HCT116 (cell line): ENCODE measurements at regions not wholly inside any gene's neighbourhood (a gene's known extent, or its start where the extent isn't known, plus 50 kb on each side); places are given as distances from the start of the nearest gene placed in this dataset.

Experiments
- ATAC-seq: fragments of 200-7000 bp; cut with Tn5 transposase; 2 replicates; pipeline ENCODE4 v1.9.1; 2020; ENCODE audit warnings: mild to moderate bottlenecking, moderate library complexity
- BruUV-seq: library from RNA; stranded (reverse); fragments of 400-500 nt; replicated peaks from 2 replicates; lab custom pipeline; 2021; lab: Mats Ljungman, UMichigan
- CTCF ChIA-PET: fragments of 300-600 bp; sonication (Branson Sonifier 250); formaldehyde crosslinking; loops from one replicate; lab custom pipeline; 2021; ENCODE audit warnings: antibody characterized with exemption; lab: Charles Lee
- POLR2A ChIA-PET: fragments of 300-600, 350-600 bp; sonication (Branson Sonifier 250); formaldehyde crosslinking; loops from one replicate; lab custom pipeline; 2021; ENCODE audit warnings: antibody characterized with exemption; lab: Charles Lee
- RAD21 ChIA-PET, 2 experiments: fragments of 300-600 bp; sonication (Branson Sonifier 250); formaldehyde crosslinking; loops; one replicate each; lab custom pipeline; 2023; ENCODE audit warnings: low total read pairs in 2 of 2; ENCODE audit not compliant: uncharacterized antibody in 2 of 2, unreplicated experiment in 2 of 2, low non-redundant PET in 1 of 2; lab: Charles Lee
- DNase-seq: peaks from one replicate; pipeline ENCODE4 v3.0.0-alpha.2; 2010; ENCODE audit warnings: low read depth, low spot score
- H2AFZ ChIP-seq: fragments of 200-600 bp; shearing (Covaris generic), sonication (generic); 2 replicates; pipeline ENCODE4 v1.6.1; 2017; ENCODE audit warnings: low read depth, mixed run types, mixed read lengths, antibody characterized with exemption, low read length; ENCODE audit not compliant: poor library complexity, severe bottlenecking
- H3K27ac ChIP-seq: 2 replicates; pipeline ENCODE4 v1.5.1; 2012; ENCODE audit warnings: low read depth, low read length
- H3K27me3 ChIP-seq: fragments of 200-600 bp; sonication (generic); 2 replicates; pipeline ENCODE4 v1.6.1; 2016; ENCODE audit warnings: mixed run types, low read length, mixed read lengths; ENCODE audit not compliant: insufficient read depth
- H3K36me3 ChIP-seq, 2 experiments: fragments of 200-500 bp in 1 of 2; fragments of 200-600 bp in 1 of 2; sonication (Bioruptor generic) in 1 of 2; sonication (generic) in 1 of 2; 2 replicates each; pipeline versions ENCODE4 v1.5.1 to v1.6.1; 2014 to 2016; ENCODE audit warnings: low read length in 2 of 2, inconsistent platforms in 1 of 2, mixed read lengths in 1 of 2, mixed run types in 1 of 2; ENCODE audit not compliant: insufficient read depth in 2 of 2, control insufficient read depth in 1 of 2
- H3K4me1 ChIP-seq, 2 experiments: fragments of 200-600 bp in 1 of 2; sonication (generic) in 1 of 2; 2 replicates each; pipeline versions ENCODE4 v1.5.1 to v1.6.1; 2012 to 2017; ENCODE audit warnings: low read length in 2 of 2, inconsistent platforms in 1 of 2, mild to moderate bottlenecking in 1 of 2, mixed read lengths in 1 of 2, mixed run types in 1 of 2, moderate library complexity in 1 of 2; ENCODE audit not compliant: insufficient read depth in 2 of 2, control insufficient read depth in 1 of 2
- H3K4me2 ChIP-seq: fragments of 200-600 bp; sonication (generic); 2 replicates; pipeline ENCODE4 v1.6.1; 2017; ENCODE audit warnings: mixed run types, low read length, mixed read lengths
- H3K4me3 ChIP-seq, 2 experiments: fragments of 200-600 bp in 1 of 2; sonication (generic) in 1 of 2; replicated peaks in 1 of 2; 2 replicates each; pipeline ENCODE4 v1.5.1; 2011 to 2016; ENCODE audit warnings: low read length in 2 of 2, control low read depth in 1 of 2, low read depth in 1 of 2, mild to moderate bottlenecking in 1 of 2, mixed read lengths in 1 of 2, mixed run types in 1 of 2
- H3K79me2 ChIP-seq: fragments of 200-600 bp; sonication (generic); 2 replicates; pipeline ENCODE4 v1.6.1; 2017; ENCODE audit warnings: mild to moderate bottlenecking, mixed run types, low read length, moderate library complexity, mixed read lengths; ENCODE audit not compliant: insufficient read depth
- H3K9ac ChIP-seq: fragments of 200-600 bp; sonication (generic); 2 replicates; pipeline ENCODE4 v1.6.1; 2016; ENCODE audit warnings: low read length, mixed read lengths
- H3K9me2 ChIP-seq: fragments of 200-600 bp; sonication (generic), shearing (Covaris generic); 2 replicates; pipeline ENCODE4 v1.6.1; 2017; ENCODE audit warnings: mixed run types, mild to moderate bottlenecking, moderate library complexity; ENCODE audit not compliant: insufficient read depth
- H3K9me3 ChIP-seq, 2 experiments: fragments of 200-500 bp in 1 of 2; fragments of 200-600 bp in 1 of 2; sonication (Bioruptor generic) in 1 of 2; sonication (generic) in 1 of 2; 2 replicates each; pipeline ENCODE4 v1.6.1; 2014 to 2017; ENCODE audit warnings: low read length in 2 of 2, mixed read lengths in 2 of 2, inconsistent platforms in 1 of 2, low read depth in 1 of 2, mild to moderate bottlenecking in 1 of 2, mixed run types in 1 of 2, moderate library complexity in 1 of 2; ENCODE audit not compliant: control insufficient read depth in 1 of 2, insufficient read depth in 1 of 2
- H4K20me1 ChIP-seq: fragments of 200-600 bp; sonication (generic), shearing (Covaris generic); 2 replicates; pipeline ENCODE4 v1.6.1; 2017; ENCODE audit warnings: mixed run types, mild to moderate bottlenecking, moderate library complexity; ENCODE audit not compliant: insufficient read depth
- CBX3 ChIP-seq: IDR thresholded peaks from 2 replicates; pipeline ENCODE4 v1.6.1; 2012; ENCODE audit warnings: low read depth
- CEBPB ChIP-seq: IDR thresholded peaks from 2 replicates; pipeline ENCODE4 v1.6.1; 2012; ENCODE audit warnings: low read depth
- CTCF ChIP-seq, 3 experiments: fragments of 200-600 bp in 1 of 3; sonication (generic) in 1 of 3; IDR thresholded peaks in 2 of 3; conservative IDR thresholded peaks in 1 of 3; 2 replicates each; pipeline ENCODE4 v1.5.1; 2012 to 2017; ENCODE audit warnings: low read depth in 2 of 3, low read length in 2 of 3, antibody characterized with exemption in 1 of 3, borderline replicate concordance in 1 of 3, control low read depth in 1 of 3, mild to moderate bottlenecking in 1 of 3, mixed read lengths in 1 of 3, mixed run types in 1 of 3, moderate library complexity in 1 of 3; ENCODE audit not compliant: insufficient read depth in 1 of 3
- EGR1 ChIP-seq: IDR thresholded peaks from 2 replicates; pipeline ENCODE4 v1.6.1; 2012; ENCODE audit warnings: low read depth
- ELF1 ChIP-seq: IDR thresholded peaks from 2 replicates; pipeline ENCODE4 v1.6.1; 2012; ENCODE audit warnings: low read depth, borderline replicate concordance
- EZH2 ChIP-seq: fragments of 200-600 bp; sonication (generic); IDR thresholded peaks from 2 replicates; pipeline ENCODE4 v1.6.1; 2017; ENCODE audit warnings: antibody characterized with exemption, mixed run types
- EZH2phosphoT487 ChIP-seq: fragments of 200-600 bp; IDR thresholded peaks from 2 replicates; pipeline ENCODE4 v1.6.1; 2018; ENCODE audit warnings: antibody characterized with exemption, borderline replicate concordance
- FOSL1 ChIP-seq: IDR thresholded peaks from 2 replicates; pipeline ENCODE4 v1.6.1; 2012; ENCODE audit warnings: low read depth
- MAX ChIP-seq: IDR thresholded peaks from 2 replicates; pipeline ENCODE4 v1.6.1; 2012
- SRF ChIP-seq: IDR thresholded peaks from 2 replicates; pipeline ENCODE4 v1.6.1; 2012; ENCODE audit warnings: low read depth
- TCF7L2 ChIP-seq: IDR thresholded peaks from 2 replicates; pipeline ENCODE4 v1.7.0; 2011; ENCODE audit warnings: borderline replicate concordance, inconsistent platforms; ENCODE audit not compliant: insufficient read depth, insufficient read length; ENCODE audit errors: extremely low read depth
- YY1 ChIP-seq: IDR thresholded peaks from 2 replicates; pipeline ENCODE4 v1.6.1; 2011; ENCODE audit warnings: low read length, low read depth, moderate library complexity, mild to moderate bottlenecking; ENCODE audit not compliant: insufficient replicate concordance; ENCODE audit errors: extremely low read depth
- ZBTB33 ChIP-seq: IDR thresholded peaks from 2 replicates; pipeline ENCODE4 v1.6.1; 2011; ENCODE audit warnings: mild to moderate bottlenecking, low read length, moderate library complexity; ENCODE audit not compliant: insufficient replicate concordance; ENCODE audit errors: extremely low read depth
- intact Hi-C: fragments of 100-400 bp; cut with micrococcal nuclease; formaldehyde crosslinking; loops from 2 replicates; pipeline ENCODE4 v1.10.0; 2022

- Histone ChIP-seq H3K9ac (no peak overlapping the region), H3K4me3 (no peak overlapping the region), H3K79me2 (no peaks in the 10 kb centered on the region), H2AFZ (no peak overlapping the region), H3K9me3 (no peaks in the 10 kb centered on the region), H3K4me2 (no peak overlapping the region), H3K27me3 (peaks cover 13% of the 10 kb centered on the region), H4K20me1 (no peaks in the 10 kb centered on the region), H3K36me3 (no peaks in the 10 kb centered on the region), H3K9me2 (no peaks in the 10 kb centered on the region), H3K27ac (no peak overlapping the region), H3K4me1 (no peaks in the 10 kb centered on the region)
- DNase-seq = no peak
- POLR2A ChIA-PET = no interaction called here
- no peak for ATAC-seq
- CTCF ChIA-PET = no interaction called here
- TF ChIP-seq CEBPB = no peak
- no peak for TF ChIP-seq YY1
- no peak for TF ChIP-seq EGR1
- TF ChIP-seq FOSL1 = no peak
- TF ChIP-seq CTCF (IDR thresholded peaks at IDR 0.05 in 2 of 3, conservative IDR thresholded peaks at IDR 0.05 in 1 of 3; ENCODE audit: borderline replicate concordance in 1 of 3, insufficient read depth in 1 of 3, low read depth in 2 of 3, low read length in 2 of 3) = no peak
- TF ChIP-seq SRF = no peak
- TF ChIP-seq CBX3 = no peak
- no peak for TF ChIP-seq ZBTB33
- no peak for TF ChIP-seq EZH2phosphoT487
- no peak for TF ChIP-seq TCF7L2
- no peak for TF ChIP-seq MAX
- TF ChIP-seq EZH2 = no peak
- no peak for TF ChIP-seq ELF1
- RAD21 ChIA-PET = no interaction called here
- intact Hi-C loops = no loop called here
- no TSS peak for BruUV-seq
Measured at GRCh38 chr1:176341656-176342055, 121.3 kb upstream of the PAPPA2 start.
